GM23248 (cell line): ENCODE measurements at regions not wholly inside any gene's neighbourhood (a gene's known extent, or its start where the extent isn't known, plus 50 kb on each side); places are given as distances from the start of the nearest gene placed in this dataset.

Experiments used
- DNase-seq: peaks from one replicate; pipeline ENCODE4 v3.0.0-alpha.2; 2015
- H2AFZ ChIP-seq: fragments of 200-600 bp; sonication (generic); 2 replicates; pipeline ENCODE4 v1.6.1; 2016; ENCODE audit warnings: antibody characterized with exemption
- H3F3A ChIP-seq: fragments of 200-600 bp; sonication (generic); 2 replicates; pipeline ENCODE4 v1.6.1; 2016; ENCODE audit warnings: mild to moderate bottlenecking, antibody characterized with exemption, mixed run types; ENCODE audit not compliant: insufficient read depth
- H3K27ac ChIP-seq: fragments of 200-600 bp; sonication (generic); 2 replicates; pipeline ENCODE4 v1.5.1; 2016; ENCODE audit warnings: mild to moderate bottlenecking
- H3K27me3 ChIP-seq: fragments of 200-600 bp; sonication (generic); replicated peaks from 2 replicates; pipeline ENCODE4 v1.6.1; 2016; ENCODE audit warnings: mild to moderate bottlenecking; ENCODE audit not compliant: insufficient read depth
- H3K36me3 ChIP-seq: fragments of 200-600 bp; sonication (generic); 2 replicates; pipeline ENCODE4 v1.6.1; 2016; ENCODE audit warnings: low read depth, mild to moderate bottlenecking
- H3K4me1 ChIP-seq: fragments of 200-600 bp; sonication (generic); 2 replicates; pipeline ENCODE4 v1.6.1; 2016; ENCODE audit warnings: mild to moderate bottlenecking; ENCODE audit not compliant: insufficient read depth
- H3K4me2 ChIP-seq: fragments of 200-600 bp; sonication (generic); one replicate; pipeline ENCODE4 v1.6.1; 2016; ENCODE audit warnings: mild to moderate bottlenecking; ENCODE audit not compliant: unreplicated experiment
- H3K4me3 ChIP-seq: fragments of 200-600 bp; sonication (generic); 2 replicates; pipeline ENCODE4 v1.5.1; 2016; ENCODE audit warnings: mild to moderate bottlenecking
- H3K79me2 ChIP-seq: fragments of 200-600 bp; sonication (generic); 2 replicates; pipeline ENCODE4 v1.6.1; 2016; ENCODE audit warnings: mild to moderate bottlenecking; ENCODE audit not compliant: insufficient read depth
- H3K9ac ChIP-seq: fragments of 200-600 bp; sonication (generic); 2 replicates; pipeline ENCODE4 v1.6.1; 2016; ENCODE audit warnings: mild to moderate bottlenecking
- H3K9me2 ChIP-seq: fragments of 200-600 bp; sonication (generic); 2 replicates; pipeline ENCODE4 v1.6.1; 2016; ENCODE audit warnings: mixed run types, mild to moderate bottlenecking, moderate library complexity; ENCODE audit not compliant: insufficient read depth
- H3K9me3 ChIP-seq: fragments of 200-600 bp; sonication (generic); one replicate; pipeline ENCODE4 v1.6.1; 2017; ENCODE audit warnings: low read depth
- H4K20me1 ChIP-seq: fragments of 200-600 bp; sonication (generic); 2 replicates; pipeline ENCODE4 v1.6.0; 2016; ENCODE audit not compliant: insufficient read depth
- EZH2 ChIP-seq: fragments of 200-600 bp; sonication (generic); IDR thresholded peaks from 2 replicates; pipeline ENCODE4 v1.6.1; 2018; ENCODE audit warnings: antibody characterized with exemption, mild to moderate bottlenecking; ENCODE audit not compliant: insufficient read depth, poor library complexity, severe bottlenecking
- EZH2phosphoT487 ChIP-seq: fragments of 200-600 bp; sonication (generic); IDR thresholded peaks from 2 replicates; pipeline ENCODE4 v1.6.1; 2018; ENCODE audit warnings: antibody characterized with exemption, moderate library complexity, mild to moderate bottlenecking, low read depth; ENCODE audit not compliant: insufficient read depth
- WGBS, 2 experiments: methylation state at CpG; one replicate each; pipeline ENCODE4 v1.1.6; 2015 to 2017; ENCODE audit warnings: low lambda C conversion rate in 2 of 2, low coverage in 1 of 2; ENCODE audit errors: missing lambda C conversion rate in 2 of 2; 5-methylcytosine and 5-hydroxymethylcytosine counted together
- in situ Hi-C: fragments of 300-500 bp; cut with MboI; formaldehyde crosslinking; loops from 2 replicates; pipeline ENCODE4 v1.15.0; 2020

GRCh38 chr3:124565013-124565412 is 165.2 kb upstream of the UMPS start:
- Histone ChIP-seq H3K4me3 (no peak overlapping the region), H3K27ac (no peak overlapping the region), H3K4me2 (no peak overlapping the region), H3K9ac (no peak overlapping the region), H3K9me3 (no peaks in the 10 kb centered on the region), H3K27me3 (peaks cover 9% of the 10 kb centered on the region), H4K20me1 (no peaks in the 10 kb centered on the region), H2AFZ (peak overlapping the region; percentile 53), H3F3A (no peaks in the 10 kb centered on the region), H3K9me2 (no peaks in the 10 kb centered on the region), H3K79me2 (no peaks in the 10 kb centered on the region), H3K36me3 (no peaks in the 10 kb centered on the region), H3K4me1 (no peaks in the 10 kb centered on the region)
- WGBS, 2 experiments: 21 to 25% methylated on average over 5 of the region's 5 CpGs
- TF ChIP-seq EZH2phosphoT487: no peak
- TF ChIP-seq EZH2: no peak
- in situ Hi-C loops: no loop called here
- peak; percentile 79 for DNase-seq

- Histone ChIP-seq H3K9me3 (no peaks in the 10 kb centered on the region), H3K27ac (no peak overlapping the region), H4K20me1 (no peaks in the 10 kb centered on the region), H3K79me2 (no peaks in the 10 kb centered on the region), H3K9ac (no peak overlapping the region), H2AFZ (no peak overlapping the region), H3K36me3 (no peaks in the 10 kb centered on the region), H3K4me1 (no peaks in the 10 kb centered on the region), H3K4me2 (no peak overlapping the region), H3K27me3 (peaks cover 9% of the 10 kb centered on the region), H3K4me3 (no peak overlapping the region), H3K9me2 (no peaks in the 10 kb centered on the region), H3F3A (no peaks in the 10 kb centered on the region)
- no peak for DNase-seq
- no peak for TF ChIP-seq EZH2
- no peak for TF ChIP-seq EZH2phosphoT487
- in situ Hi-C loops: no loop called here
- 30 to 31% methylated on average over 6 of the region's 6 CpGs for WGBS, 2 experiments
Measured at GRCh38 chr3:124565551-124565950, 164.7 kb upstream of the UMPS start.

- in situ Hi-C loops: no loop called here
- no peaks in the 10 kb centered on the region for H3K9me3 ChIP-seq
- WGBS, 2 experiments: 33 to 35% methylated on average over 2 of the region's 2 CpGs
Measured at GRCh38 chr3:124566701-124567100, 163.6 kb upstream of the UMPS start.

GRCh38 chr3:124567179-124567578 is 163.1 kb upstream of the UMPS start:
- Histone ChIP-seq H3K4me3 (no peak overlapping the region), H3K79me2 (no peaks in the 10 kb centered on the region), H3K9me3 (no peaks in the 10 kb centered on the region), H3K4me2 (no peak overlapping the region), H3K4me1 (no peaks in the 10 kb centered on the region), H3K27ac (no peak overlapping the region), H4K20me1 (no peaks in the 10 kb centered on the region), H3K9me2 (no peaks in the 10 kb centered on the region), H3K9ac (no peak overlapping the region), H2AFZ (no peak overlapping the region), H3F3A (no peaks in the 10 kb centered on the region), H3K27me3 (peaks cover 9% of the 10 kb centered on the region), H3K36me3 (no peaks in the 10 kb centered on the region)
- in situ Hi-C loops: no loop called here
- WGBS, 2 experiments: 67 to 73% methylated on average over 1 of the region's 1 CpG
- TF ChIP-seq EZH2 (no peak), EZH2phosphoT487 (no peak)
- no peak for DNase-seq

More at GRCh38 chr3:124566701-124567100, 163.6 kb upstream of the UMPS start:
- Histone ChIP-seq H3K9me2 (no peaks in the 10 kb centered on the region), H3K27me3 (peaks cover 9% of the 10 kb centered on the region), H3K4me3 (no peak overlapping the region), H3K36me3 (no peaks in the 10 kb centered on the region), H3K9ac (no peak overlapping the region), H3K4me1 (no peaks in the 10 kb centered on the region), H3F3A (no peaks in the 10 kb centered on the region), H3K4me2 (no peak overlapping the region), H3K79me2 (no peaks in the 10 kb centered on the region), H2AFZ (no peak overlapping the region), H3K27ac (no peak overlapping the region), H4K20me1 (no peaks in the 10 kb centered on the region)
- TF ChIP-seq EZH2phosphoT487 (no peak), EZH2 (no peak)
- no peak for DNase-seq

- 20 to 38% methylated on average over 1 of the region's 1 CpG for WGBS, 2 experiments
- H3K9me3 ChIP-seq: no peaks in the 10 kb centered on the region
- in situ Hi-C loops: loop anchor here (10.0 kb wide), 2 partner anchors 115 to 335 kb away; no protein-coding TSS in a partner anchor
Measured at GRCh38 chr3:124569761-124570160, 160.5 kb upstream of the UMPS start.

More at GRCh38 chr3:124569761-124570160, 160.5 kb upstream of the UMPS start:
- no peaks in the 10 kb centered on the region for H3K9me2 ChIP-seq
- DNase-seq: no peak
- H3K36me3 ChIP-seq: no peaks in the 10 kb centered on the region
- H3F3A ChIP-seq: no peaks in the 10 kb centered on the region
- TF ChIP-seq EZH2: no peak
- no peak for TF ChIP-seq EZH2phosphoT487
- H3K27ac ChIP-seq: no peak overlapping the region
- no peaks in the 10 kb centered on the region for H3K79me2 ChIP-seq
- H3K4me2 ChIP-seq: no peak overlapping the region
- no peak overlapping the region for H3K9ac ChIP-seq
- H3K4me1 ChIP-seq: no peaks in the 10 kb centered on the region
- H2AFZ ChIP-seq: no peak overlapping the region
- H3K27me3 ChIP-seq: peaks cover 9% of the 10 kb centered on the region
- H3K4me3 ChIP-seq: no peak overlapping the region
- no peaks in the 10 kb centered on the region for H4K20me1 ChIP-seq
